HCT116 (cell line): ENCODE measurements at regions not wholly inside any gene's neighbourhood (a gene's known extent, or its start where the extent isn't known, plus 50 kb on each side); places are given as distances from the start of the nearest gene placed in this dataset.

ENCODE experiments used
- CBX3 ChIP-seq: IDR thresholded peaks from 2 replicates; pipeline ENCODE4 v1.6.1; 2012; ENCODE audit warnings: low read depth
- CTCF ChIP-seq, 3 experiments: fragments of 200-600 bp in 1 of 3; sonication (generic) in 1 of 3; IDR thresholded peaks in 2 of 3; conservative IDR thresholded peaks in 1 of 3; 2 replicates each; pipeline ENCODE4 v1.5.1; 2012 to 2017; ENCODE audit warnings: low read depth in 2 of 3, low read length in 2 of 3, antibody characterized with exemption in 1 of 3, borderline replicate concordance in 1 of 3, control low read depth in 1 of 3, mild to moderate bottlenecking in 1 of 3, mixed read lengths in 1 of 3, mixed run types in 1 of 3, moderate library complexity in 1 of 3; ENCODE audit not compliant: insufficient read depth in 1 of 3
- EGR1 ChIP-seq: IDR thresholded peaks from 2 replicates; pipeline ENCODE4 v1.6.1; 2012; ENCODE audit warnings: low read depth
- SP1 ChIP-seq: IDR thresholded peaks from 2 replicates; pipeline ENCODE4 v1.6.1; 2012; ENCODE audit warnings: low read depth

GRCh38 chr16:22683730-22684573 lies 130.0 kb upstream of the HS3ST2 start:
- no peak for TF ChIP-seq CTCF (IDR thresholded peaks at IDR 0.05 in 2 of 3, conservative IDR thresholded peaks at IDR 0.05 in 1 of 3; ENCODE audit: borderline replicate concordance in 1 of 3, insufficient read depth in 1 of 3, low read depth in 2 of 3, low read length in 2 of 3)
- TF ChIP-seq CBX3: no peak
- no peak for TF ChIP-seq SP1
- TF ChIP-seq EGR1: no peak
